CD4-positive, alpha-beta T cell treated with Interleukin-10 for 1 hour (primary cell): ENCODE measurements at regions not wholly inside any gene's neighbourhood (a gene's known extent, or its start where the extent isn't known, plus 50 kb on each side); places are given as distances from the start of the nearest gene placed in this dataset.

Experiments
- DNase-seq: peaks from one replicate; pipeline ENCODE4 v3.0.0-alpha.2; 2020

GRCh38 chr18:78883501-78883900, 96.1 kb upstream of the SALL3 start:
- no peak for DNase-seq

GRCh38 chr18:78884502-78884901, 95.1 kb upstream of the SALL3 start:
- DNase-seq, result no peak

GRCh38 chr18:78889250-78889649, 90.4 kb upstream of the SALL3 start:
- DNase-seq, result no peak

GRCh38 chr18:78890388-78890787, 89.2 kb upstream of the SALL3 start:
- DNase-seq, result no peak

- DNase-seq, result no peak
These were observed 88.3 kb upstream of the SALL3 start for GRCh38 chr18:78891185-78891762.

- DNase-seq, result no peak
These were observed 87.4 kb upstream of the SALL3 start for GRCh38 chr18:78892177-78892576.

GRCh38 chr18:78892721-78893120, 86.9 kb upstream of the SALL3 start:
- no peak for DNase-seq

- no peak for DNase-seq
These were observed 86.2 kb upstream of the SALL3 start for GRCh38 chr18:78893281-78894032.

GRCh38 chr18:78894033-78894305, 85.6 kb upstream of the SALL3 start:
- DNase-seq, result no peak

GRCh38 chr18:78895207-78896001, 84.2 kb upstream of the SALL3 start:
- no peak for DNase-seq

- DNase-seq, result no peak
These were observed 83.3 kb upstream of the SALL3 start for GRCh38 chr18:78896111-78896905.

GRCh38 chr18:78898066-78898465, 81.6 kb upstream of the SALL3 start:
- no peak for DNase-seq

- no peak for DNase-seq
These were observed 81.0 kb upstream of the SALL3 start for GRCh38 chr18:78898635-78899034.

GRCh38 chr18:78899241-78899640, 80.4 kb upstream of the SALL3 start:
- no peak for DNase-seq

- DNase-seq, result no peak
These were observed 78.4 kb upstream of the SALL3 start for GRCh38 chr18:78900938-78901909.

- DNase-seq, result no peak
These were observed 77.5 kb upstream of the SALL3 start for GRCh38 chr18:78901923-78902794.

GRCh38 chr18:78902795-78903435, 76.7 kb upstream of the SALL3 start:
- no peak for DNase-seq

GRCh38 chr18:78903436-78904178, 76.0 kb upstream of the SALL3 start:
- DNase-seq, result no peak

GRCh38 chr18:78904179-78904531, 75.5 kb upstream of the SALL3 start:
- DNase-seq, result no peak

GRCh38 chr18:78905334-78905733, 74.3 kb upstream of the SALL3 start:
- no peak for DNase-seq
